ENCODE measurements at regions not wholly inside any gene's neighbourhood (a gene's known extent, or its start where the extent isn't known, plus 50 kb on each side); places are given as distances from the start of the nearest gene placed in this dataset.
"Not testable (repeated sequence)": the region's sequence is repeated elsewhere in the genome, so short reads cannot be mapped to it uniquely, and the experiment has no call there.

GRCh38 chr5:1653698-1654651, 130.2 kb upstream of the LPCAT1 start:
- peak; percentile 29 for TF ChIP-seq CTCF (IDR thresholded peaks at IDR 0.05; ENCODE audit: low read depth, low read length, missing control alignments)
- not testable (repeated sequence) for DNase-seq (ENCODE audit: low read depth); H3K4me3 ChIP-seq (ENCODE audit: low read depth, low read length)

- H3K4me3 ChIP-seq (ENCODE audit: low read depth, low read length): no peak overlapping the region
- DNase-seq (ENCODE audit: low read depth): no peak
- TF ChIP-seq CTCF (IDR thresholded peaks at IDR 0.05; ENCODE audit: low read depth, low read length, missing control alignments): no peak
Observed at GRCh38 chr5:1652873-1653697, 129.3 kb upstream of the LPCAT1 start.

- no peak for TF ChIP-seq CTCF (IDR thresholded peaks at IDR 0.05; ENCODE audit: low read depth, low read length, missing control alignments)
- no peak for DNase-seq (ENCODE audit: low read depth)
- no peak overlapping the region for H3K4me3 ChIP-seq (ENCODE audit: low read depth, low read length)
Observed at GRCh38 chr5:1651971-1652872, 128.5 kb upstream of the LPCAT1 start.

GRCh38 chr5:1651250-1651649, 127.5 kb upstream of the LPCAT1 start:
- TF ChIP-seq CTCF (IDR thresholded peaks at IDR 0.05; ENCODE audit: low read depth, low read length, missing control alignments): no peak
- H3K4me3 ChIP-seq (ENCODE audit: low read depth, low read length): no peak overlapping the region

GRCh38 chr5:1649554-1649953, 125.8 kb upstream of the LPCAT1 start:
- TF ChIP-seq CTCF (IDR thresholded peaks at IDR 0.05; ENCODE audit: low read depth, low read length, missing control alignments): no peak
- H3K4me3 ChIP-seq (ENCODE audit: low read depth, low read length): no peak overlapping the region
- no peak for DNase-seq (ENCODE audit: low read depth)

More at GRCh38 chr5:1651250-1651649, 127.5 kb upstream of the LPCAT1 start:
- DNase-seq (ENCODE audit: low read depth): no peak

GRCh38 chr5:1648806-1649205, 125.0 kb upstream of the LPCAT1 start:
- H3K4me3 ChIP-seq (ENCODE audit: low read depth, low read length): no peak overlapping the region
- no peak for DNase-seq (ENCODE audit: low read depth)
- no peak for TF ChIP-seq CTCF (IDR thresholded peaks at IDR 0.05; ENCODE audit: low read depth, low read length, missing control alignments)
